A549 (cell line): ENCODE measurements at regions not wholly inside any gene's neighbourhood (a gene's known extent, or its start where the extent isn't known, plus 50 kb on each side); places are given as distances from the start of the nearest gene placed in this dataset.
"Not testable (repeated sequence)": the region's sequence is repeated elsewhere in the genome, so short reads cannot be mapped to it uniquely, and the experiment has no call there.

Source experiments
- ATAC-seq, 2 experiments: fragments of 200-7000 bp in 1 of 2; fragments of >200 bp in 1 of 2; cut with Nextera tagmentation in 1 of 2; cut with Tn5 transposase in 1 of 2; 3 replicates each; pipeline versions ENCODE4 v1.8.0 to v1.9.1; 2018 to 2020; ENCODE audit warnings: mild to moderate bottlenecking in 1 of 2, moderate library complexity in 1 of 2
- CTCF ChIA-PET: fragments of 300-600 bp; sonication (Branson Sonifier 250); formaldehyde crosslinking; extraction: SDS; loops from one replicate; lab custom pipeline; 2021; ENCODE audit warnings: antibody characterized with exemption, inconsistent platforms; lab: Yijun Ruan, JAX
- POLR2A ChIA-PET: fragments of 350-600 bp; formaldehyde crosslinking; extraction: SDS; loops from one replicate; lab custom pipeline; 2021; ENCODE audit warnings: antibody characterized with exemption, inconsistent platforms; lab: Yijun Ruan, JAX
- DNase-seq, 2 experiments: peaks; one replicate each; pipeline versions ENCODE4 v3.0.0 to v3.0.0-alpha.2; 2011 to 2016; ENCODE audit warnings: low read depth in 1 of 2, low spot score in 1 of 2
- FAIRE-seq: peaks from 2 replicates; lab custom pipeline; 2011; peaks lifted over from hg19 to GRCh38; lab: Jason Lieb, UNC
- H3K27ac ChIP-seq, 2 experiments: fragments of >200 bp; sonication (Bioruptor Twin); formaldehyde crosslinking; 3 replicates each; pipeline ENCODE4 v1.5.1; 2016 to 2017
- H3K4me1 ChIP-seq: fragments of >200 bp; sonication (Bioruptor Twin); formaldehyde crosslinking; 3 replicates; pipeline ENCODE4 v1.6.1; 2016
- H3K4me2 ChIP-seq: fragments of >200 bp; sonication (Bioruptor Twin); formaldehyde crosslinking; 3 replicates; pipeline ENCODE4 v1.6.1; 2016
- H3K4me3 ChIP-seq: fragments of >200 bp; sonication (Bioruptor Twin); formaldehyde crosslinking; 3 replicates; pipeline ENCODE4 v1.5.1; 2016
- H3K9me3 ChIP-seq: fragments of >200 bp; sonication (Bioruptor Twin); formaldehyde crosslinking; 3 replicates; pipeline ENCODE4 v1.6.1; 2016
- FOSL2 ChIP-seq, 2 experiments: fragments of 450-650 bp in 1 of 2; fragments of >200 bp in 1 of 2; sonication (Bioruptor Twin) in 1 of 2; formaldehyde crosslinking; IDR thresholded peaks; 2 replicates each; pipeline versions ENCODE4 v1.5.0 to v1.6.1; 2016 to 2020; ENCODE audit warnings: mild to moderate bottlenecking in 1 of 2, moderate library complexity in 1 of 2
- WGBS: methylation state at CpG from one replicate; pipeline ENCODE4 v1.1.6; 2017; ENCODE audit errors: missing lambda C conversion rate; 5-methylcytosine and 5-hydroxymethylcytosine counted together

DNA sequence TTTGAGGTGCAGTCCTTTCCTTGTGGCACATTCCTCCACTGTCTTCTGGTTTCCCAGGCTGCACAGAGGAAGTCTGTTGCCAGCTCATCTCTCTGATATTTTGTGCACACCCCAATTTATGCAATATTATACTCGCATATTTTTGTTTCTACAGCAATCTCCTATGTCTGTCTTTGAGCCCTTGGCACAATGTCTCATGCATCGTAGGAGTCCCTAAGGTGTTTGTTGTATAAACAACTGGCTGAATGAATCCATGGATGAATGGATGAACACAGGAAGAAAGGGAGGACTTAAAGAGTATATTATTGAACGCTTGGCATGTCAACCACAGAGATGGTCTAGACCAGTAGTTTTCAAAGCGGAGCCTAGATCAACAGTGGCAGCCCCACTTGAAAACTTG is 2907.0 kb downstream of the RPIA start:
- H3K4me3 ChIP-seq, H3K4me1 ChIP-seq, POLR2A ChIA-PET, FAIRE-seq, CTCF ChIA-PET, H3K27ac ChIP-seq, H3K4me2 ChIP-seq, H3K9me3 ChIP-seq, ATAC-seq: not testable (repeated sequence)
- 42% methylated on average over 4 of the region's 4 CpGs for WGBS
- peak in 1 of 2 experiments; percentile 29 for DNase-seq

DNA sequence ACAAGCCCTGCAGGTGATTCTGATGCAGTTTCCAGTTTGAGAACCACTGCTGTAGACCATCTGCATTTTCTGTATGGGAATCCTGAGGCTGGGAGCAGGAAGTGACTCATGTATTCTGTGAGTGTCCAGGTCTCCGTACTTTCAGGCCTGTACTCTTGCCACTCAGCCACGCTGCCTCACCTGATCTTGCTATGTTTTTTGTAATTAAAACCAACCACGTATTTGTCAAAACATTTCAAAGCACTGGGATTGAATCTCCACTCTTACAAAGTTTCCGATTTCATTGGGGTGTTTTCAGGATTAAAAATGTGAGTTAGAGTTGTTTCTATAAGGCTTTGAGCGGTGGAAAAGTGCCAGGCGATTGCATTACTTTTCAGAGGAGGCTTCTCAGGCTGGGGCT is 2907.5 kb downstream of the RPIA start:
- FAIRE-seq; CTCF ChIA-PET; DNase-seq; POLR2A ChIA-PET; H3K4me2 ChIP-seq; H3K9me3 ChIP-seq; H3K4me3 ChIP-seq; H3K4me1 ChIP-seq; ATAC-seq; H3K27ac ChIP-seq; TF ChIP-seq FOSL2 (IDR thresholded peaks at IDR 0.05): not testable (repeated sequence)
- WGBS = 53% methylated on average over 6 of the region's 6 CpGs
- 0 out of 2 replicates have a peak, but pooled peaks have one; percentile 5 for TF ChIP-seq FOSL2 (CRISPR knock-in tag; IDR thresholded peaks at IDR 0.05)

DNA sequence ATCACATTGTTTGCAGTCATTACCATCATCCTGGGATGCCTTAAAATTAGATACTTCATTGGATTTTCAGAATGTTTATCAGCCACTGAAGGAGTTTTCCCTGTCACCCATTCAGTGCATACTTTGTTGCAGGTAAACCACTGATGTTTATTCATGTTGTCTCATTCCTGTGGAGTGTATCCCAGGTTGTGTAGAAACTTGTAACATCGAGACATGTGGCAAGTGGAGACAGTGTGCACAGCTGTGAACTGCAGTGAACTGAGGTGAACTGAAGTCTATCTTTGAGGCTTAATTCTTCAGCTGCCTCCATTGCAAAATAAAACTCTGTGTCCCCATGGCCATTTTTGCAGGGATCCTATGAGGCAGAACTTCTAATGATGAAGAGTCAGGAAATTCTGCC is 2911.4 kb downstream of the RPIA start:
- DNase-seq, ATAC-seq, POLR2A ChIA-PET, FAIRE-seq, H3K27ac ChIP-seq, H3K9me3 ChIP-seq, H3K4me1 ChIP-seq, CTCF ChIA-PET, H3K4me3 ChIP-seq, H3K4me2 ChIP-seq: not testable (repeated sequence)
- 5% methylated on average over 1 of the region's 1 CpG for WGBS

DNA sequence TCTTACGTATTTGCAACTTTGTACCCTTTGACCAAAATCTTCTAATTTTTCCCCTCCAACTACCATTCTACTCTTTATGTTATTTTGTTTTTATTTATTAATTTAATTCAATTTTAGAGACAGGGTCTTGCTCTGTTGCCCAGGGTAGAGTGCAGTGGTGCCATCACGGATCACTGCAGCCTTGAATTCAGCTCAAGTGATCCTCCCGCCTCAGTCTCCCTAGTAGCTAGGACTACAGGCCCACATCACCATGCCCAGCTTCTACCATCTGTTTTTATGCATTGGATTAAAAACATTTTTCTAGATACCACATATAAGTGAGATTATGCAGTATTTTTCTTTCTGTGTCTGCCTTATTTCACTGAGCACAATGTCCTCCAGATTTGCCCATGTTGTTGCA is 2912.5 kb downstream of the RPIA start:
- H3K4me2 ChIP-seq, H3K9me3 ChIP-seq, POLR2A ChIA-PET, ATAC-seq, DNase-seq, H3K4me3 ChIP-seq, FAIRE-seq, H3K4me1 ChIP-seq, H3K27ac ChIP-seq, CTCF ChIA-PET: not testable (repeated sequence)
- 15% methylated on average over 2 of the region's 3 CpGs for WGBS

DNA sequence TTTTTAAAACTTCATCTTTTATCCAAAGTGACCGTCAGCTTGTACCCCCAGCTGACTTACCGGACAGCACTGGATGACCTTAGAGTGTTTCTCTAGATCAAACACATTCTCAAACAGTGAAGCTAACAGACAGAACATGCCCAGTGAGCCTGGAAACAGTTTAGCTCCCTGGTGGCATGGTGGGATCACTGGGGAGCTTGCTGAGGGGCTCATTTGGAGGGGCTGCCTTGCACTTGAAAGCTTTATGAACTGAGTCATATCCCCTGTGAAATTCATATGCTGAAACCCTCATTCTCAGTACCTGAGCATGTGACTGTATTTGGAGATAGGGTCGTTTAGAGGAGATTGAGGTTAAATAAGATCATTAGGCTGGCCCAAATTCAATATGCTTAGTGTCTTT is 2913.2 kb downstream of the RPIA start:
- DNase-seq, FAIRE-seq, CTCF ChIA-PET, H3K4me1 ChIP-seq, H3K4me3 ChIP-seq, POLR2A ChIA-PET, H3K9me3 ChIP-seq, H3K4me2 ChIP-seq, ATAC-seq, H3K27ac ChIP-seq: not testable (repeated sequence)
- WGBS = 54% methylated on average over 3 of the region's 3 CpGs

DNA sequence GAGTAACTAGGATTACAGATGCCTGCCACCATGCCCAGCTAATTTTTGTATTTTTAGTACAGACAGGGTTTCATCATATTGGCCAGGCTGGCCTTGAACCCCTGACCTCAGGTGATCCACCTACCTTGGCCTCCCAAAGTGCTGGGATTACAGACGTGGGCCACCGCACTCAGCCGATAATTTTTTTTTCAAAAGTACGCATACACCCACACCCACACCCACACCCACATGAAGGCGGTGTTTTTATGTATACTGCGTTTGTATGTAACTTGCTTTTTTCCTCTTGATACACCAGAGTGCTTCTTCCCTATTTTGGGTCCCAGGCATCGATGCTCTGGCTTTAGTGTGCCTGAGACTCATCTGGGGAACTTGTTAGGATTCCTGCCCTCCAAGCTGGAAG is 2932.3 kb downstream of the RPIA start:
- POLR2A ChIA-PET, CTCF ChIA-PET: not testable (repeated sequence)

DNA sequence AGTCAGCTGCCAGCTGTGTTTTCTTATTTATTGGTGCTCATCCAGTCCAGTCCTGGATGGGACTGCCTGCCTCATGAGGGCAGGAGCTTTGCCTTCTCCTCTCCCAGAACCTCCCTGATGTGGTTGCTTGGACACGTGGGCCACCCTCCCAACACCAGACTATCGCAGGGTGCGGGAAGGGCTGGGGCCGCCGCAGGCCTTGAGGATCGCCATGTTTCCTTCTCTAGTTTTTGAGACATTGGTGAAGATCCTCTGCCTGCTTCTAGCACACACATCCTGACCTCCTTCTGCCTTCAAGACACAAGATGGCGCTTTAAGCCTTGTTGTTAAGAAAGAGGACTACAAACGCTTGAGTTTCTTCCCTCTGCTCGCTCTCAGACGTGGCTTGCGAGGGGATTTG is 2937.0 kb downstream of the RPIA start:
- WGBS = 53% methylated on average over 7 of the region's 11 CpGs
- ATAC-seq, H3K9me3 ChIP-seq, H3K4me3 ChIP-seq, H3K27ac ChIP-seq, POLR2A ChIA-PET, FAIRE-seq, CTCF ChIA-PET, DNase-seq, H3K4me2 ChIP-seq, H3K4me1 ChIP-seq: not testable (repeated sequence)

More for the DNA sequence above, 2932.3 kb downstream of the RPIA start:
- DNase-seq, H3K4me3 ChIP-seq, FAIRE-seq, H3K9me3 ChIP-seq, H3K27ac ChIP-seq, H3K4me1 ChIP-seq, H3K4me2 ChIP-seq, ATAC-seq: not testable (repeated sequence)
- WGBS = 87% methylated on average over 7 of the region's 7 CpGs

DNA sequence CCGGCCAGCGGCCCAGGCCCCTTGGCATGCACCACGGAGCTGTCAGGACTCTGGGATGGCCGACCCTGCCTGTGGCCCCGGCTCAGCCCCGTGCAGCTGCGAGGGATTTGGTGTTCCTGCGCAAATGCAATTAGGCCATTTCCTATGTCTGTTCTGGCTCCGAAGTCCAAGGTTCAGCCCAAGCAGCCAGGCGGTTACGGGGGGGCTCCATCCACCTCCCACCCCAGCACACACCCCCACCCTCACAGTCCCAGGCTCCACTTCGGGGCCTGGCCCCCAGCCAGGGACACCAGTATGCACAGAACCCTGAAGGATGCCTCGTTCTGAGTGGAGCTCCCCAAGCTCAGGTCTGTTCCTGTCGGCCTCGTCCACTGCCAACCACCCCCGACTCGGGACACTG is 2965.7 kb downstream of the RPIA start:
- H3K4me1 ChIP-seq, H3K4me2 ChIP-seq, H3K4me3 ChIP-seq, CTCF ChIA-PET, POLR2A ChIA-PET, ATAC-seq, FAIRE-seq, H3K27ac ChIP-seq, DNase-seq, H3K9me3 ChIP-seq: not testable (repeated sequence)
- WGBS = no CpG with 5 or more reads among the region's 17 CpGs

DNA sequence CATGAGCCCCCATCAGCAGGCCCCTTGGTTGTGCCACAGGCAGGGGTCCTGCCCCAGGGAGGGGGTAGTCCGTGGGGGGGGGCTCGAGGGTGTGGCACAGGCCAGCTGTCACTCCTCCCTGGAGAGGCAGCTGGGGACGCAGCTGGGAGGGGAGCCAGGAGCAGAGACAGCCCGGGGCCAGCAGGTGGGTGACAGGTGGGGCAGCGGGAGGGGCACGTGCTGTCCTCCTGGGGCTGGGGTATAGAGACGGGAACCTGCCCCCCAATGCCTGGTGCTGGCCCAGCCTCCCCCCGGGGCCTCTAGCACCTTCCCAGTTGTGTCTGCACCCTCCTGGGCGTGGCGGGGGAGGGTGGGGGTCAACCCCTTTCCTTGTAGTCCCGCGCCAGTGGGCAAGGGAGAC is 2966.9 kb downstream of the RPIA start:
- CTCF ChIA-PET, H3K27ac ChIP-seq, H3K9me3 ChIP-seq, DNase-seq, FAIRE-seq, H3K4me1 ChIP-seq, ATAC-seq, H3K4me2 ChIP-seq, POLR2A ChIA-PET, H3K4me3 ChIP-seq: not testable (repeated sequence)
- WGBS = 83% methylated on average over 2 of the region's 12 CpGs

DNA sequence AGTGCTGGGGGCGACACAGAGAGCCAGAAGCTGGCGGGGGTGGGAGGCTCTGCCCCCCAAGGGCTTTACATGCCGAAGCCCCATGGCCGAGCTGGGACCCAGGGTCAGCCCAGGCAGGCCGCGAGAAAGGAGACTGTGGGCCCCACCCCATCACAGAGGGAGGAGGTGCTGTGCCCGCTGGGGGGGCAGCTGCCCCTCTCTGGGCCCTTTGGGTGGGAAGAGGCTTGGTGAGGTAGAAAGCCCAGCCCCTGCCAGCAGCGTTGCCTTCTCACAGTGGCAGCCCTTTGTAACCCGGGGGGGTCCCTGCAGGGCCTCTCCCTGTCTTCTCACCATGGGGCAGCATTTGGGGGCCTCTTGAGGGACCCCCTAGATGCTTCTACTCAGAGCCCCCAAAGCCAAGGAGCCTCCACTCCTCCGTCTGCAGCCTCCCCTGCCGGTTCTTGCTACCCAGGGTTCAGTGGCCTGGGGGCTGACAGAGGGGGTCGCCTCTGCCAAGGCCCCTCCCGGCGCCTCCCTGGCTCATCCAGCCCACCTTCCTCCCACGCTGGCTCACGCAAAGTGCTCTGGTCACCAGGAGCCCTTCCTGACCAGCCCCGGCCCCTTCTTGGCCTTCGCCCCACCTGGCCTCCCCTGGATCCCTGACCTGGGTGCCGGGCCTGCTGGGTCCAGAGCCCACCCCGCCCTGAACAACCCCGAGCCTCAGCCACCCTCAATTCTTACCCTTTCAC is 2967.9 kb downstream of the RPIA start:
- DNase-seq, H3K9me3 ChIP-seq, H3K4me1 ChIP-seq, FAIRE-seq, POLR2A ChIA-PET, CTCF ChIA-PET: not testable (repeated sequence)
- Histone ChIP-seq H3K4me3 (peak overlapping the region; percentile 46), H3K27ac (peak overlapping the region; percentile 65 to 75; a peak in 4 of 6 replicates), H3K4me2 (peak overlapping the region; percentile 52; the same call in 1 of the 3 replicates)
- peak in 1 of 2 experiments; percentile 80; a peak in 3 of 6 replicates for ATAC-seq
- WGBS = 0% methylated on average over 3 of the region's 21 CpGs
